ENCODE measurements at regions not wholly inside any gene's neighbourhood (a gene's known extent, or its start where the extent isn't known, plus 50 kb on each side); places are given as distances from the start of the nearest gene placed in this dataset.

DNA sequence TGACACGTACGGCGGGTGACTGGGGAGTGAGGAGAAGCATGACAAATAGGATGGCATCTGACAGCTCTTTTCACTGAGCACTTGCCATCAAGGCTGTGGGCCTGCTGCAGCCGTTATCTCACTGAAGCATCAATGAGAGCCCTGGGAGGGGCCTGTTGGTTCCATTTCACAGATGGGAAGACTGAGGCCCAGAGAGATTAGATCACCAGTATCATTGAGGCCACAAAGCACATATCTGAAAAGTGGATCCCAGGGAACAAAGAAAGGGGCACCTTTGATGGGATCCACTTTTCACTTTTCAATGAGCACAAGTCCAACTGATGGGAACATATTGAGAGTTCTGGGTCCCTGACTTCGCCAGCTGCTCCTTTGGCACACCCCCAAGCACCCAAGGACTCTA, 144.4 kb upstream of the LHX1 start:
- H3K4me2 ChIP-seq (replicated peaks; ENCODE audit: extremely low read depth, low read length, poor library complexity, severe bottlenecking): no peak overlapping the region
- Mint-ChIP-seq H3K36me3 (no peaks in the 10 kb centered on the region), H3K4me3 (no peak overlapping the region), H3K27ac (no peak overlapping the region), H3K9me3 (no peaks in the 10 kb centered on the region), H3K4me1 (no peaks in the 10 kb centered on the region), H3K27me3 (ENCODE audit: low read depth in 3 of 3) (peaks cover 14 to 31% (median 18%) of the 10 kb centered on the region in 3 donors)
- no peaks in the 10 kb centered on the region for H3K36me3 ChIP-seq (replicated peaks in 1 of 2; ENCODE audit: control insufficient read depth in 1 of 2, insufficient read depth in 2 of 2, low read length in 2 of 2)
- no peaks in the 10 kb centered on the region for H4K20me1 ChIP-seq (ENCODE audit: insufficient read depth, low read length)
- H3K9ac ChIP-seq (ENCODE audit: insufficient read depth, low read length, poor library complexity, severe bottlenecking): no peak overlapping the region
- DNase-seq: no peak
- H2AFZ ChIP-seq (ENCODE audit: insufficient read depth, low read depth, low read length, poor library complexity, severe bottlenecking): no peak overlapping the region
- no peaks in the 10 kb centered on the region for H3K4me1 ChIP-seq (ENCODE audit: control insufficient read depth in 1 of 2, insufficient read depth in 2 of 2, low read length in 2 of 2)
- H3K27me3 ChIP-seq (ENCODE audit: control insufficient read depth in 2 of 2, insufficient read depth in 2 of 2, low read length in 2 of 2): peaks cover 0 to 2% of the 10 kb centered on the region in 2 donors
- no peaks in the 10 kb centered on the region for H3K9me3 ChIP-seq (replicated peaks in 1 of 2; ENCODE audit: control insufficient read depth in 1 of 2, insufficient read depth in 1 of 2, low read length in 2 of 2)
- WGBS (ENCODE audit: insufficient coverage): 84% methylated on average over 4 of the region's 5 CpGs
- intact Hi-C loops (cut with micrococcal nuclease): no loop called here
- H3K79me2 ChIP-seq (ENCODE audit: insufficient read depth, low read length): no peaks in the 10 kb centered on the region
- H3K4me3 ChIP-seq (replicated peaks in 1 of 3; ENCODE audit: low read depth in 2 of 3, low read length in 3 of 3): no peak overlapping the region
- TF ChIP-seq CTCF (IDR thresholded peaks at IDR 0.05): no peak
- H3K27ac ChIP-seq (ENCODE audit: low read depth in 1 of 2, low read length in 2 of 2): no peak overlapping the region

GRCh38 chr17:36793976-36794375, 143.3 kb upstream of the LHX1 start:
- H3K27me3 Mint-ChIP-seq (ENCODE audit: low read depth in 3 of 3): peaks cover 12 to 33% (median 18%) of the 10 kb centered on the region in 3 donors
- H2AFZ ChIP-seq (ENCODE audit: insufficient read depth, low read depth, low read length, poor library complexity, severe bottlenecking): no peak overlapping the region
- H3K27ac ChIP-seq (ENCODE audit: low read depth in 1 of 2, low read length in 2 of 2): no peak overlapping the region
- H4K20me1 ChIP-seq (ENCODE audit: insufficient read depth, low read length): no peaks in the 10 kb centered on the region
- no peak for DNase-seq
- TF ChIP-seq CTCF (IDR thresholded peaks at IDR 0.05): no peak
- no peak overlapping the region for H3K27ac Mint-ChIP-seq
- no peaks in the 10 kb centered on the region for H3K79me2 ChIP-seq (ENCODE audit: insufficient read depth, low read length)
- no CpG with 5 or more reads among the region's 2 CpGs for WGBS (ENCODE audit: insufficient coverage)
- H3K4me1 ChIP-seq (ENCODE audit: control insufficient read depth in 1 of 2, insufficient read depth in 2 of 2, low read length in 2 of 2): no peaks in the 10 kb centered on the region
- H3K4me2 ChIP-seq (replicated peaks; ENCODE audit: extremely low read depth, low read length, poor library complexity, severe bottlenecking): no peak overlapping the region
- H3K9me3 Mint-ChIP-seq: no peaks in the 10 kb centered on the region
- no peaks in the 10 kb centered on the region for H3K36me3 ChIP-seq (replicated peaks in 1 of 2; ENCODE audit: control insufficient read depth in 1 of 2, insufficient read depth in 2 of 2, low read length in 2 of 2)
- H3K4me1 Mint-ChIP-seq: no peaks in the 10 kb centered on the region
- intact Hi-C loops (cut with micrococcal nuclease): no loop called here
- H3K4me3 Mint-ChIP-seq: no peak overlapping the region
- no peaks in the 10 kb centered on the region for H3K9me3 ChIP-seq (replicated peaks in 1 of 2; ENCODE audit: control insufficient read depth in 1 of 2, insufficient read depth in 1 of 2, low read length in 2 of 2)
- H3K27me3 ChIP-seq (ENCODE audit: control insufficient read depth in 2 of 2, insufficient read depth in 2 of 2, low read length in 2 of 2): peaks cover 0 to 2% of the 10 kb centered on the region in 2 donors
- no peaks in the 10 kb centered on the region for H3K36me3 Mint-ChIP-seq
- no peak overlapping the region for H3K9ac ChIP-seq (ENCODE audit: insufficient read depth, low read length, poor library complexity, severe bottlenecking)
- no peak overlapping the region for H3K4me3 ChIP-seq (replicated peaks in 1 of 3; ENCODE audit: low read depth in 2 of 3, low read length in 3 of 3)
